GM12891 (cell line): ENCODE measurements at regions not wholly inside any gene's neighbourhood (a gene's known extent, or its start where the extent isn't known, plus 50 kb on each side); places are given as distances from the start of the nearest gene placed in this dataset.

Source experiments
- POLR2A ChIP-seq: IDR thresholded peaks from 2 replicates; pipeline ENCODE4 v1.6.1; 2011; ENCODE audit warnings: low read depth, low read length, control low read depth
- POLR2AphosphoS5 ChIP-seq: IDR thresholded peaks from 2 replicates; pipeline ENCODE4 v1.6.1; 2011; ENCODE audit warnings: low read depth, low read length, control low read depth
- POU2F2 ChIP-seq: IDR thresholded peaks from 2 replicates; pipeline ENCODE4 v1.6.1; 2011; ENCODE audit warnings: low read depth, mild to moderate bottlenecking, control low read depth, low read length, moderate library complexity
- TAF1 ChIP-seq: IDR thresholded peaks from 2 replicates; pipeline ENCODE4 v1.6.1; 2011; ENCODE audit warnings: low read depth, low read length, control low read depth

DNA sequence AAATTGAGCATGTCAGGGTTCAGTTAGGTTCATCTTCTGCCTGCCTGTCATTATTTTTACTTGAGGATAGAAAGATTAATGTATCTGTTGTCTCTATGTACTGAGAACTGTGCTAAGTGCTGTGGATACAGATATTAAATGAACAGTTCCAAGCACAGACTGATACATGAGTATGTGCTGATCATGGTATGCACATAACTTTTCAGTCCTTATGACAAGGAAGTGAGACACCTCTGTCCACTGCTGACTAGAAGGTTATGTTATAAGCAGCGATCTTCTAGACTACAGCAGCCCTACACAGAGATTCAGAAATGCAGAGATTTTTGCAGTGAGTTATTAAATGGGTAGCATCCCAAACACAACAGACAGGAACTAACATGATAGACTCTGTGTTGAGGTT is 335.6 kb upstream of the MTNR1B start:
- TF ChIP-seq POLR2A (no peak), POLR2AphosphoS5 (no peak), TAF1 (no peak), POU2F2 (no peak)
